Heart right ventricle (tissue), 16 donors: ENCODE measurements at regions not wholly inside any gene's neighbourhood (a gene's known extent, or its start where the extent isn't known, plus 50 kb on each side); places are given as distances from the start of the nearest gene placed in this dataset.

ENCODE experiments used
- ATAC-seq, 8 donors: fragments of 200-7000 bp; cut with Tn5 transposase; one replicate each; pipeline ENCODE4 v1.9.1; 2020; ENCODE audit warnings: mild to moderate bottlenecking in 8 of 8, moderate library complexity in 8 of 8, moderate number of reproducible peaks in 1 of 8
- DNase-seq, 2 donors: peaks; one replicate each; pipeline ENCODE4 v3.0.0-alpha.2; 2020
- H3K27ac ChIP-seq, 10 donors: fragments of 200-600 bp; sonication (generic) in 2 of 10; one replicate each; pipeline versions ENCODE4 v1.5.0 to v1.8.0; 2020 to 2022; ENCODE audit warnings: mild to moderate bottlenecking in 3 of 10
- H3K27me3 ChIP-seq, 7 donors: fragments of 200-600 bp; one replicate each; pipeline ENCODE4 v1.8.0; 2021 to 2022; ENCODE audit warnings: mild to moderate bottlenecking in 2 of 7
- H3K36me3 ChIP-seq, 9 donors: fragments of 200-600 bp; sonication (generic) in 1 of 9; one replicate each; pipeline versions ENCODE4 v1.5.0 to v1.8.0; 2020 to 2022; ENCODE audit warnings: mild to moderate bottlenecking in 2 of 9
- H3K4me1 ChIP-seq, 9 donors: fragments of 200-600 bp; sonication (generic) in 1 of 9; one replicate each; pipeline versions ENCODE4 v1.5.0 to v1.8.0; 2020 to 2022; ENCODE audit warnings: mild to moderate bottlenecking in 4 of 9
- H3K4me3 ChIP-seq, 10 donors: fragments of 200-600 bp; sonication (generic) in 2 of 10; one replicate each; pipeline versions ENCODE4 v1.5.0 to v1.8.0; 2020 to 2022; ENCODE audit warnings: mild to moderate bottlenecking in 7 of 10, moderate library complexity in 2 of 10
- H3K9me3 ChIP-seq, 11 donors: fragments of 200-600 bp in 10 of 11; sonication (generic) in 2 of 11; one replicate each; pipeline versions ENCODE4 v1.5.0 to v1.8.0; 2013 to 2022; ENCODE audit warnings: mild to moderate bottlenecking in 2 of 11, control low read depth in 1 of 11, moderate library complexity in 1 of 11
- WGBS, 2 donors: extraction: QIAGEN DNeasy Blood & Tissue Kit; methylation state at CpG; one replicate each; pipeline ENCODE4 v1.1.7; 2013; ENCODE audit warnings: inconsistent platforms in 1 of 2; 5-methylcytosine and 5-hydroxymethylcytosine counted together
- intact Hi-C, 10 donors: fragments of 100-400 bp; cut with DNase I; formaldehyde crosslinking; loops; one replicate each; pipeline versions ENCODE4 v1.11.1 to v1.14.2; 2022
- TF ChIP-seq, protein P1 (sequence below), 9 donors: fragments of 200-600 bp; sonication (generic) in 2 of 9; IDR thresholded peaks; one replicate each; pipeline versions ENCODE4 v1.5.0 to v1.8.0; 2021 to 2022; ENCODE audit warnings: antibody characterized with exemption in 9 of 9, mild to moderate bottlenecking in 5 of 9, moderate library complexity in 1 of 9
- donor health status: Arrhythmogenic right ventricular cardiomyopathy.
- donor health status: ischemic (EF 13 %, LVEDD 7.1; RV severe dilation, severe dysfunction).
- donor health status: healthy with polysubstance abuse.
- donor health status: DM: no; HTN: yes; CAD: no.
- donor health status: DM: no; HTN: no; CAD: no.
- donor health status: ischemic (EF 25% LVEDD 6.9; RV normal size, moderate dysfunction).
- donor health status: ischemic (EF 25% LVEDD 5.7; RV mildly dilated, moderate dysfunction).
- donor health status: healthy.
- donor health status: DM: yes; HTN: yes; CAD: no.
- donor health status: Ischemic cardiomyopathy.
- donor health status: ischemic (EF 35%, LVEDD 5.7; RV mildly dilated, moderate dysfunction).
- donor health status: nonischemic (EF 11% LVEDD 7.7; RV severe dilation, severe dysfunction).
- donor health status: DM: yes; HTN: yes; CAD: no.
- donor health status: PGD.
- donor health status: ischemic (EF 29% LVEDD 5.4; RV normal size, mild dysfunction).
- donor health status: nonischemic (EF 23%, LVEDD 6.1; RV moderate dilation, normal function).

- TF ChIP-seq, protein P1, sequence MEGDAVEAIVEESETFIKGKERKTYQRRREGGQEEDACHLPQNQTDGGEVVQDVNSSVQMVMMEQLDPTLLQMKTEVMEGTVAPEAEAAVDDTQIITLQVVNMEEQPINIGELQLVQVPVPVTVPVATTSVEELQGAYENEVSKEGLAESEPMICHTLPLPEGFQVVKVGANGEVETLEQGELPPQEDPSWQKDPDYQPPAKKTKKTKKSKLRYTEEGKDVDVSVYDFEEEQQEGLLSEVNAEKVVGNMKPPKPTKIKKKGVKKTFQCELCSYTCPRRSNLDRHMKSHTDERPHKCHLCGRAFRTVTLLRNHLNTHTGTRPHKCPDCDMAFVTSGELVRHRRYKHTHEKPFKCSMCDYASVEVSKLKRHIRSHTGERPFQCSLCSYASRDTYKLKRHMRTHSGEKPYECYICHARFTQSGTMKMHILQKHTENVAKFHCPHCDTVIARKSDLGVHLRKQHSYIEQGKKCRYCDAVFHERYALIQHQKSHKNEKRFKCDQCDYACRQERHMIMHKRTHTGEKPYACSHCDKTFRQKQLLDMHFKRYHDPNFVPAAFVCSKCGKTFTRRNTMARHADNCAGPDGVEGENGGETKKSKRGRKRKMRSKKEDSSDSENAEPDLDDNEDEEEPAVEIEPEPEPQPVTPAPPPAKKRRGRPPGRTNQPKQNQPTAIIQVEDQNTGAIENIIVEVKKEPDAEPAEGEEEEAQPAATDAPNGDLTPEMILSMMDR (IDR thresholded peaks at IDR 0.05), result no peak
- Histone ChIP-seq H3K27ac (no peak overlapping the region), H3K9me3 (no peaks in the 10 kb centered on the region), H3K4me1 (no peaks in the 10 kb centered on the region), H3K27me3 (peaks cover 0 to 54% (median 38%) of the 10 kb centered on the region in 7 donors), H3K36me3 (no peaks in the 10 kb centered on the region), H3K4me3 (no peak overlapping the region)
- intact Hi-C loops, result no loop called here
- no peak for DNase-seq
- 78 to 88% methylated on average over 18 of the region's 18 CpGs for WGBS, 2 donors
- ATAC-seq, result no peak
These were observed 92.5 kb downstream of the IRX2 start for GRCh38 chr5:2658881-2659470.

DNA sequence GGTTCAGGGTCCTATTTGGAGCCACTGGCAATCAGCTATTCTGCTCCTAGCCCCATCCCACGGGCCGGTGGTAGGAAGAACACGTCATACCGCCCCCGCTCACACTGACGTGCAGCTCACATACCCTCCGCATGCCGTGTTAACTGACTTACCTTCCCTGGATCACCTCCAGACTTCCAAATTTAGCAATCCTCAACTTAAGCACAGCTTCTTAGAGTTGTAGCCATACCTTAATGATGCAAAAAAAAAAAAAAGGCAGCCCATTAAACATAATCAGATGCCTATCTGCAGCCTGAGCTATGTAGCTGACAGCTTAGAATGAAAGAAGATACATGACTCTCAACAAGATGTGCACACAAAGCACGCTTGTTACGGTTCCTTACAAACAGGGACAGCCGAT is 93.0 kb downstream of the IRX2 start:
- no peaks in the 10 kb centered on the region for H3K36me3 ChIP-seq
- WGBS, 2 donors, result 83 to 85% methylated on average over 11 of the region's 11 CpGs
- H3K4me3 ChIP-seq, result no peak overlapping the region
- H3K4me1 ChIP-seq, result no peaks in the 10 kb centered on the region
- ATAC-seq (no peak), DNase-seq (no peak)
- H3K27me3 ChIP-seq, result peaks cover 0 to 54% (median 38%) of the 10 kb centered on the region in 7 donors
- intact Hi-C loops, result no loop called here
- H3K9me3 ChIP-seq, result no peaks in the 10 kb centered on the region
- no peak overlapping the region for H3K27ac ChIP-seq
- TF ChIP-seq, protein P1 (IDR thresholded peaks at IDR 0.05), result no peak

DNA sequence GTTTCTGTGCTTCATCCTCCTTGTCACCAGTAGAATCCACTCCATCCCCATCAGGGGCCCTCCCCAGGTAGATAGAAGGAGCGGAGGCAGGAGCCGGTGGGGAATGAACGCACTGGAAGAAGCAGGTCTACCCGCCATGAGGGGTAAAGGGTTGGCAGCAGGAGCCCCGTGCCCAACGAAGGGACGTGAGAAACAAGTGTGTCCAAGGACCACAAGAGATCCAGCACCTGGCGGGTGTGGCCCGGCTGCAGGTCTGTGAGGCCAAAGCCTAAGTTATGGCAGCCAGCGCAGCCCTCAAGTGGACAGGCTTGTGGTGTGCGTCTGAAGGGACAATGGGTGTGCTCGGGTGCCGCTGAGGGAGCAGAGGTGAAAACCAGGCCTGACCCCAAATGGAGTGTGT is 94.3 kb downstream of the IRX2 start:
- ATAC-seq (no peak), DNase-seq (no peak)
- Histone ChIP-seq H3K4me1 (no peaks in the 10 kb centered on the region), H3K27ac (no peak overlapping the region), H3K27me3 (peaks cover 0 to 60% (median 38%) of the 10 kb centered on the region in 7 donors), H3K9me3 (no peaks in the 10 kb centered on the region), H3K4me3 (no peak overlapping the region), H3K36me3 (no peaks in the 10 kb centered on the region)
- TF ChIP-seq, protein P1 (IDR thresholded peaks at IDR 0.05), result no peak
- intact Hi-C loops, result no loop called here
- WGBS, 2 donors, result 87 to 92% methylated on average over 13 of the region's 13 CpGs

DNA sequence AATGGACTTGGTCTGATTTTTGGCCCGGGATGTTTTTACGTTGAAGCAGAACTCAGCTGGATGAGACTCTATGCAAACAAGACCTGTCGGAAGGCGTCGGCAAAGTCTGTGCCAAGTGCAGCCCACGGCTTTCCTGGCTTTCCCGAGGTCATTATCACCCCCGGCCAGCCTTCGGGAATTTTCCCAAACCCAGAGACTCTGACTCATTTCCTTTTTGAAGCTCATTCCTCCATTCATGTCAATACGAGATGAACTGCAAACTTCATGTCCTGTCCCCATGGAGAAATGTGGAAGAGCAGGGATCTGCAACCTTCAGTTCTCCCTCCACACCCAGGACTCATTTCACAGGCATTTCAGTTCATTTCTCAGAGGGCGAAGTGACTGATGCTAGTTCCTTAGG is 95.3 kb downstream of the IRX2 start:
- ATAC-seq (peak in 3 of 8 donors; percentile 55 to 63 (median 58)), DNase-seq (peak in 1 of 2 donors; percentile 22)
- WGBS, 2 donors, result 35 to 38% methylated on average over 11 of the region's 11 CpGs
- no peak overlapping the region for H3K4me3 ChIP-seq
- no peaks in the 10 kb centered on the region for H3K9me3 ChIP-seq
- intact Hi-C loops, result no loop called here
- H3K36me3 ChIP-seq, result no peaks in the 10 kb centered on the region
- H3K27ac ChIP-seq, result no peak overlapping the region
- TF ChIP-seq, protein P1 (IDR thresholded peaks at IDR 0.05), result no peak
- H3K4me1 ChIP-seq, result no peaks in the 10 kb centered on the region
- peaks cover 0 to 68% (median 38%) of the 10 kb centered on the region in 7 donors for H3K27me3 ChIP-seq
